GM23338 (cell line): ENCODE measurements at regions not wholly inside any gene's neighbourhood (a gene's known extent, or its start where the extent isn't known, plus 50 kb on each side); places are given as distances from the start of the nearest gene placed in this dataset.

Experiments used
- ATAC-seq: fragments of 200-7000 bp; cut with Tn5 transposase; 3 replicates; pipeline ENCODE4 v1.9.1; 2020
- DNase-seq: peaks from one replicate; pipeline ENCODE4 v3.0.0-alpha.2; 2015; ENCODE audit warnings: low spot score
- H2AFZ ChIP-seq: fragments of 200-600 bp; sonication (generic); 2 replicates; pipeline ENCODE4 v1.8.0; 2016; ENCODE audit warnings: antibody characterized with exemption, mild to moderate bottlenecking, moderate library complexity
- H3F3A ChIP-seq: fragments of 200-600 bp; sonication (generic); replicated peaks from 2 replicates; pipeline ENCODE4 v1.8.0; 2017; ENCODE audit warnings: antibody characterized with exemption, mixed run types, low read depth
- H3K27ac ChIP-seq: fragments of 200-600 bp; sonication (generic); 2 replicates; pipeline ENCODE4 v1.6.1; 2016; ENCODE audit warnings: low read depth
- H3K27me3 ChIP-seq: fragments of 200-600 bp; sonication (generic); 2 replicates; pipeline ENCODE4 v1.8.0; 2016; ENCODE audit warnings: mild to moderate bottlenecking, mixed run types, moderate library complexity; ENCODE audit not compliant: insufficient read depth
- H3K36me3 ChIP-seq: fragments of 200-600 bp; sonication (generic); 2 replicates; pipeline ENCODE4 v1.8.0; 2016; ENCODE audit warnings: mild to moderate bottlenecking; ENCODE audit not compliant: insufficient read depth
- H3K4me1 ChIP-seq: fragments of 200-600 bp; sonication (generic); 2 replicates; pipeline ENCODE4 v1.8.0; 2016; ENCODE audit warnings: mild to moderate bottlenecking, moderate library complexity; ENCODE audit not compliant: insufficient read depth
- H3K4me2 ChIP-seq: fragments of 200-600 bp; sonication (generic); 2 replicates; pipeline ENCODE4 v1.7.1; 2017; ENCODE audit warnings: mixed run types
- H3K4me3 ChIP-seq: fragments of 200-600 bp; sonication (generic); 2 replicates; pipeline ENCODE4 v1.6.1; 2016; ENCODE audit warnings: mixed run types
- H3K79me2 ChIP-seq: fragments of 200-600 bp; sonication (generic); replicated peaks from 2 replicates; pipeline ENCODE4 v1.8.0; 2017; ENCODE audit warnings: mild to moderate bottlenecking; ENCODE audit not compliant: insufficient read depth
- H3K9me2 ChIP-seq: fragments of 200-600 bp; sonication (generic); 2 replicates; pipeline ENCODE4 v1.8.0; 2017; ENCODE audit not compliant: insufficient read depth
- H4K20me1 ChIP-seq: fragments of 200-600 bp; sonication (generic); replicated peaks from 2 replicates; pipeline ENCODE4 v1.8.0; 2017; ENCODE audit warnings: mild to moderate bottlenecking; ENCODE audit not compliant: insufficient read depth
- H3K27ac Mint-ChIP-seq: 2 replicates; pipeline ENCODE4 v1.8.0; 2020; ENCODE audit warnings: inconsistent platforms, mild to moderate bottlenecking, moderate library complexity, mixed read lengths
- H3K27me3 Mint-ChIP-seq: 3 replicates; pipeline ENCODE4 v1.8.0; 2022; ENCODE audit warnings: low read depth, mild to moderate bottlenecking, moderate library complexity, mixed read lengths, inconsistent platforms; ENCODE audit not compliant: insufficient read depth, poor library complexity
- H3K36me3 Mint-ChIP-seq: 3 replicates; pipeline ENCODE4 v1.8.0; 2021; ENCODE audit warnings: low read depth, mild to moderate bottlenecking, inconsistent platforms, moderate library complexity, mixed read lengths
- H3K4me1 Mint-ChIP-seq: 3 replicates; pipeline ENCODE4 v1.8.0; 2020; ENCODE audit warnings: mild to moderate bottlenecking, inconsistent platforms, mixed read lengths
- H3K4me3 Mint-ChIP-seq: 3 replicates; pipeline ENCODE4 v1.8.0; 2021; ENCODE audit warnings: moderate library complexity, mild to moderate bottlenecking, inconsistent platforms, mixed read lengths
- H3K9me3 Mint-ChIP-seq: 3 replicates; pipeline ENCODE4 v1.8.0; 2020; ENCODE audit warnings: moderate library complexity, mild to moderate bottlenecking, inconsistent platforms, mixed read lengths
- EZH2 ChIP-seq: fragments of 200-600 bp; sonication (generic); IDR thresholded peaks from one replicate; pipeline ENCODE4 v1.8.0; 2017; ENCODE audit warnings: antibody characterized with exemption, mild to moderate bottlenecking, low read depth; ENCODE audit not compliant: unreplicated experiment
- EZH2phosphoT487 ChIP-seq: fragments of 200-600 bp; sonication (generic); IDR thresholded peaks from one replicate; pipeline ENCODE4 v1.8.1; 2018; ENCODE audit warnings: antibody characterized with exemption; ENCODE audit not compliant: unreplicated experiment
- JUNB ChIP-seq: IDR thresholded peaks from one replicate; pipeline ENCODE4 v1.6.1; 2016; ENCODE audit warnings: antibody characterized with exemption; ENCODE audit not compliant: unreplicated experiment
- STAT1 ChIP-seq: IDR thresholded peaks from one replicate; pipeline ENCODE4 v1.6.1; 2016; ENCODE audit warnings: antibody characterized with exemption; ENCODE audit not compliant: unreplicated experiment
- ZNF114 ChIP-seq: fragments of 250-450 bp; sonication (Bioruptor Pico); IDR thresholded peaks from 2 replicates; pipeline ENCODE4 v1.5.0; 2020; ENCODE audit warnings: mild to moderate bottlenecking, moderate library complexity
- ZNF462 ChIP-seq: fragments of 250-450 bp; sonication (Bioruptor Pico); IDR thresholded peaks from 2 replicates; pipeline ENCODE4 v1.5.0; 2020; ENCODE audit warnings: mild to moderate bottlenecking, moderate library complexity
- TF ChIP-seq, protein P1 (sequence below): IDR thresholded peaks from 2 replicates; pipeline ENCODE4 v1.6.1; 2016; ENCODE audit warnings: antibody characterized with exemption

GRCh38 chr12:87756721-87757120, 272.5 kb downstream of the C12orf50 start (continued):
- TF ChIP-seq ZNF462 (CRISPR knock-in tag): no peak
- no peak for TF ChIP-seq STAT1
- no peak for TF ChIP-seq ZNF114 (CRISPR knock-in tag)

DNA sequence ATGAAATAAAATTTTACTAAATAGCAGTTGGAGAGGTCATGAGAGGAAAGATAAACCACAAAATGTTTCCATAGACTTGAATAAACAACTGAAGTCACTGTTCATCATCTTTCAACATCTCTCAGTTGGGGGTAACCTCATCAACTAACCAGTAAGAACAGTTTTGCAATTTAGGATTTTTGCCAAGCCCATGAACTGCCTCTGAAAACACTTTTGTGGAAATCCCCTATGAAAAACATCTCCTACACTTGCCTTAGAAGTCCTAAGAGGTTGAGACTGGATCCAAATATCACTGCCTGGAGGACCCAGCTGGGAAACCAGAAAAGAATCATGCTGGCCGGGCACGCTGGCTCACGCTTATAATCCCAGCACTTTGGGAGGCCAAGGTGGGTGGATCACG, 273.1 kb downstream of the C12orf50 start:
- ATAC-seq (no peak), DNase-seq (no peak)
- Mint-ChIP-seq H3K9me3 (0 out of 3 replicates have a peak, but pooled peaks cover 2% of the 10 kb centered on the region), H3K27me3 (no peaks in the 10 kb centered on the region), H3K4me1 (no peaks in the 10 kb centered on the region; the same call in 2 of the 3 replicates), H3K27ac (no peak overlapping the region), H3K4me3 (no peak overlapping the region), H3K36me3 (no peaks in the 10 kb centered on the region; the same call in 2 of the 3 replicates)
- no peaks in the 10 kb centered on the region for H3F3A ChIP-seq
- H3K27me3 ChIP-seq: no peaks in the 10 kb centered on the region
- no peaks in the 10 kb centered on the region for H3K9me2 ChIP-seq
- no peak overlapping the region for H2AFZ ChIP-seq
- H3K79me2 ChIP-seq: no peaks in the 10 kb centered on the region
- no peaks in the 10 kb centered on the region for H3K36me3 ChIP-seq
- H3K4me1 ChIP-seq: no peaks in the 10 kb centered on the region
- H3K4me2 ChIP-seq: no peak overlapping the region
- no peak overlapping the region for H3K4me3 ChIP-seq
- no peak overlapping the region for H3K27ac ChIP-seq
- H4K20me1 ChIP-seq: no peaks in the 10 kb centered on the region
- TF ChIP-seq JUNB (no peak), EZH2 (no peak), EZH2phosphoT487 (no peak), STAT1 (no peak), ZNF462 (CRISPR knock-in tag) (no peak)
- TF ChIP-seq, protein P1, sequence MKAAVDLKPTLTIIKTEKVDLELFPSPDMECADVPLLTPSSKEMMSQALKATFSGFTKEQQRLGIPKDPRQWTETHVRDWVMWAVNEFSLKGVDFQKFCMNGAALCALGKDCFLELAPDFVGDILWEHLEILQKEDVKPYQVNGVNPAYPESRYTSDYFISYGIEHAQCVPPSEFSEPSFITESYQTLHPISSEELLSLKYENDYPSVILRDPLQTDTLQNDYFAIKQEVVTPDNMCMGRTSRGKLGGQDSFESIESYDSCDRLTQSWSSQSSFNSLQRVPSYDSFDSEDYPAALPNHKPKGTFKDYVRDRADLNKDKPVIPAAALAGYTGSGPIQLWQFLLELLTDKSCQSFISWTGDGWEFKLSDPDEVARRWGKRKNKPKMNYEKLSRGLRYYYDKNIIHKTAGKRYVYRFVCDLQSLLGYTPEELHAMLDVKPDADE: no peak
